AG09309 (cell line): ENCODE measurements at regions not wholly inside any gene's neighbourhood (a gene's known extent, or its start where the extent isn't known, plus 50 kb on each side); places are given as distances from the start of the nearest gene placed in this dataset.

Source experiments
- DNase-seq: peaks from one replicate; pipeline ENCODE4 v3.0.0-alpha.2; 2010; ENCODE audit warnings: low read depth
- H3K4me3 ChIP-seq: 2 replicates; pipeline ENCODE4 v1.5.1; 2011; ENCODE audit warnings: mild to moderate bottlenecking, low read depth, low read length, moderate library complexity; ENCODE audit not compliant: control insufficient read depth
- CTCF ChIP-seq: IDR thresholded peaks from 2 replicates; pipeline ENCODE4 v1.5.1; 2011; ENCODE audit warnings: mild to moderate bottlenecking, low read depth, low read length, inconsistent platforms; ENCODE audit not compliant: insufficient read depth, control insufficient read depth; ENCODE audit errors: missing control alignments

GRCh38 chr11:8776209-8776608, 93.6 kb downstream of the RPL27A start:
- no peak overlapping the region for H3K4me3 ChIP-seq
- no peak for TF ChIP-seq CTCF

GRCh38 chr11:8777907-8778767, 95.5 kb downstream of the RPL27A start:
- no peak for DNase-seq
- no peak for TF ChIP-seq CTCF
- H3K4me3 ChIP-seq: no peak overlapping the region

More at GRCh38 chr11:8776209-8776608, 93.6 kb downstream of the RPL27A start:
- no peak for DNase-seq

GRCh38 chr11:8779107-8779506, 96.5 kb downstream of the RPL27A start:
- no peak for TF ChIP-seq CTCF
- no peak for DNase-seq
- no peak overlapping the region for H3K4me3 ChIP-seq

GRCh38 chr11:8779732-8780131, 97.1 kb downstream of the RPL27A start:
- no peak for TF ChIP-seq CTCF
- no peak overlapping the region for H3K4me3 ChIP-seq
- no peak for DNase-seq

GRCh38 chr11:8784954-8785353, 102.4 kb downstream of the RPL27A start:
- no peak overlapping the region for H3K4me3 ChIP-seq
- DNase-seq: no peak
- no peak for TF ChIP-seq CTCF

GRCh38 chr11:8785457-8785856, 102.9 kb downstream of the RPL27A start:
- DNase-seq: no peak
- H3K4me3 ChIP-seq: no peak overlapping the region
- no peak for TF ChIP-seq CTCF
